HEK293 (cell line): ENCODE measurements at regions not wholly inside any gene's neighbourhood (a gene's known extent, or its start where the extent isn't known, plus 50 kb on each side); places are given as distances from the start of the nearest gene placed in this dataset.

Source experiments
- BCL11A ChIP-seq: fragments of 450-650 bp; formaldehyde crosslinking; IDR thresholded peaks from 2 replicates; pipeline ENCODE4 v1.5.1; 2016; ENCODE audit warnings: low read depth, missing biosample characterization, missing genetic modification characterization
- CTCF ChIP-seq: fragments of 450-650 bp; formaldehyde crosslinking; IDR thresholded peaks from 2 replicates; pipeline ENCODE4 v1.5.1; 2016; ENCODE audit warnings: missing biosample characterization, missing genetic modification characterization
- IKZF3 ChIP-seq: fragments of 450-650 bp; IDR thresholded peaks from 2 replicates; pipeline ENCODE4 v1.5.0; 2018; ENCODE audit warnings: missing biosample characterization, mild to moderate bottlenecking, missing genetic modification characterization, moderate library complexity
- PATZ1 ChIP-seq: fragments of 450-650 bp; formaldehyde crosslinking; IDR thresholded peaks from 2 replicates; pipeline ENCODE4 v1.5.1; 2016; ENCODE audit warnings: missing biosample characterization, missing genetic modification characterization
- PRDM10 ChIP-seq: fragments of 450-650 bp; formaldehyde crosslinking; IDR thresholded peaks from 2 replicates; pipeline ENCODE4 v1.5.1; 2016; ENCODE audit warnings: missing biosample characterization, missing genetic modification characterization
- PRDM6 ChIP-seq: fragments of 450-650 bp; formaldehyde crosslinking; IDR thresholded peaks from 2 replicates; pipeline ENCODE4 v1.5.1; 2017; ENCODE audit warnings: missing biosample characterization, missing genetic modification characterization
- REST ChIP-seq: fragments of 450-650 bp; formaldehyde crosslinking; IDR thresholded peaks from 2 replicates; pipeline ENCODE4 v1.5.1; 2016; ENCODE audit warnings: missing biosample characterization, missing genetic modification characterization
- YY1 ChIP-seq: fragments of 450-650 bp; formaldehyde crosslinking; IDR thresholded peaks from 2 replicates; pipeline ENCODE4 v1.5.1; 2018; ENCODE audit warnings: missing biosample characterization, missing genetic modification characterization
- ZNF121 ChIP-seq: fragments of 450-650 bp; formaldehyde crosslinking; IDR thresholded peaks from 2 replicates; pipeline ENCODE4 v1.5.1; 2016; ENCODE audit warnings: missing biosample characterization, missing genetic modification characterization
- ZNF148 ChIP-seq: fragments of 450-650 bp; formaldehyde crosslinking; IDR thresholded peaks from 2 replicates; pipeline ENCODE4 v1.5.0; 2017; ENCODE audit warnings: missing biosample characterization, missing genetic modification characterization, borderline replicate concordance
- ZNF280D ChIP-seq: fragments of 450-650 bp; formaldehyde crosslinking; IDR thresholded peaks from 2 replicates; pipeline ENCODE4 v1.5.1; 2016; ENCODE audit warnings: missing biosample characterization, missing genetic modification characterization
- ZNF518A ChIP-seq: fragments of 450-650 bp; formaldehyde crosslinking; conservative IDR thresholded peaks from 2 replicates; pipeline ENCODE4 v1.5.1; 2016; ENCODE audit warnings: low read depth, missing biosample characterization, missing genetic modification characterization
- ZNF626 ChIP-seq: fragments of 450-650 bp; sonication (Bioruptor Pico); formaldehyde crosslinking; IDR thresholded peaks from 2 replicates; pipeline ENCODE4 v1.5.1; 2018; ENCODE audit warnings: missing biosample characterization, missing genetic modification characterization, inconsistent platforms
- ZSCAN30 ChIP-seq: fragments of 450-650 bp; IDR thresholded peaks from 2 replicates; pipeline ENCODE4 v1.5.1; 2018; ENCODE audit warnings: missing biosample characterization, mild to moderate bottlenecking, missing genetic modification characterization, moderate library complexity

GRCh38 chr15:70504988-70505387 is 258.4 kb downstream of the UACA start:
- no peak for TF ChIP-seq REST (tag by site-specific recombination)
- TF ChIP-seq CTCF (tag by site-specific recombination): no peak
- no peak for TF ChIP-seq BCL11A (tag by site-specific recombination)
- no peak for TF ChIP-seq ZSCAN30 (tag by site-specific recombination)
- no peak for TF ChIP-seq PRDM10 (tag by site-specific recombination)
- TF ChIP-seq ZNF518A: no peak
- no peak for TF ChIP-seq YY1 (tag by site-specific recombination)
- no peak for TF ChIP-seq PATZ1 (tag by site-specific recombination)
- TF ChIP-seq ZNF626 (tag by site-specific recombination): no peak
- TF ChIP-seq IKZF3: no peak
- TF ChIP-seq ZNF280D: no peak
- TF ChIP-seq PRDM6: no peak
- no peak for TF ChIP-seq ZNF148
- no peak for TF ChIP-seq ZNF121 (tag by site-specific recombination)
